ENCODE measurements at regions not wholly inside any gene's neighbourhood (a gene's known extent, or its start where the extent isn't known, plus 50 kb on each side); places are given as distances from the start of the nearest gene placed in this dataset.

DNA sequence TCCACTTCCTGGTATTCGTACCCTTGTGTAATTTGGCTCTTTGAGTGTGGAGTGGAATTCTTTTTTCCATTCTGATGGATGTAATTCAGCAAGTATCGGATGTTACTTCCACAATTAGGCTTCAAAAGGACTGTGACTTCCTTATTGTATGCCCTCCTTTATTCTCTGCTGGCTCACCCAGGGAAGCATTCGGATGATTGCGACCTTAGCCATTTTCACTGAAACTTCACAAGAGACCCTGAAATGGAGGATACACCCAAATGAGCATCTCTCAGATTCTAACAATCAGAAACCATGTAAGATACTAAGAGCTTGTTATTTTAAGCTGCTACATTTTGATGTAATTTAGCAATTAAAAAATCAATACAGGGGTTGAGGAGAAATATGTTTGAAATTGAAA is 493.1 kb downstream of the DNAJB9 start:
- no peak for FAIRE-seq
- TF ChIP-seq, protein P1, sequence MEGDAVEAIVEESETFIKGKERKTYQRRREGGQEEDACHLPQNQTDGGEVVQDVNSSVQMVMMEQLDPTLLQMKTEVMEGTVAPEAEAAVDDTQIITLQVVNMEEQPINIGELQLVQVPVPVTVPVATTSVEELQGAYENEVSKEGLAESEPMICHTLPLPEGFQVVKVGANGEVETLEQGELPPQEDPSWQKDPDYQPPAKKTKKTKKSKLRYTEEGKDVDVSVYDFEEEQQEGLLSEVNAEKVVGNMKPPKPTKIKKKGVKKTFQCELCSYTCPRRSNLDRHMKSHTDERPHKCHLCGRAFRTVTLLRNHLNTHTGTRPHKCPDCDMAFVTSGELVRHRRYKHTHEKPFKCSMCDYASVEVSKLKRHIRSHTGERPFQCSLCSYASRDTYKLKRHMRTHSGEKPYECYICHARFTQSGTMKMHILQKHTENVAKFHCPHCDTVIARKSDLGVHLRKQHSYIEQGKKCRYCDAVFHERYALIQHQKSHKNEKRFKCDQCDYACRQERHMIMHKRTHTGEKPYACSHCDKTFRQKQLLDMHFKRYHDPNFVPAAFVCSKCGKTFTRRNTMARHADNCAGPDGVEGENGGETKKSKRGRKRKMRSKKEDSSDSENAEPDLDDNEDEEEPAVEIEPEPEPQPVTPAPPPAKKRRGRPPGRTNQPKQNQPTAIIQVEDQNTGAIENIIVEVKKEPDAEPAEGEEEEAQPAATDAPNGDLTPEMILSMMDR (IDR thresholded peaks at IDR 0.05; ENCODE audit: insufficient read depth, missing control alignments): no peak
- no peak for DNase-seq (ENCODE audit: insufficient read length, low spot score)

DNA sequence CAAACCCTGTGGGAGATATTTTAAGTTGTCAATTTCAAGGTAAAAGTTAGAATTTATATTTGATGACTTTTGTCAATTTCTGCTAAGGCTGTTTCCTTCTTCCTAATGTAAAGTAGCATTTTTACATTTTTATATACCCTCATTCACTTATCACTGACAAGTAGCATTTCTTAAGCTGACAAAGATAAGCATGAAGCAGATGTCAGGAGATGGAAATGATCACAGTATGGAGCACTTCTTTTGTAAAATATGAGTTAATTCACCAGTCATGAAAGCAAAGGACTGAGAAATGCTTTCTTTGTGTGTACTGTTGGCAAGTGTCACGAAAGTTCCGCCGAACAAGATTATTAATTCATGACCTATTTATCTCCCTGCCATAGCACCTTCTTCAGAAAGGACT is 503.9 kb downstream of the DNAJB9 start:
- FAIRE-seq: no peak
- no peak for DNase-seq (ENCODE audit: insufficient read length, low spot score)
- TF ChIP-seq, protein P1 (IDR thresholded peaks at IDR 0.05; ENCODE audit: insufficient read depth, missing control alignments): no peak

DNA sequence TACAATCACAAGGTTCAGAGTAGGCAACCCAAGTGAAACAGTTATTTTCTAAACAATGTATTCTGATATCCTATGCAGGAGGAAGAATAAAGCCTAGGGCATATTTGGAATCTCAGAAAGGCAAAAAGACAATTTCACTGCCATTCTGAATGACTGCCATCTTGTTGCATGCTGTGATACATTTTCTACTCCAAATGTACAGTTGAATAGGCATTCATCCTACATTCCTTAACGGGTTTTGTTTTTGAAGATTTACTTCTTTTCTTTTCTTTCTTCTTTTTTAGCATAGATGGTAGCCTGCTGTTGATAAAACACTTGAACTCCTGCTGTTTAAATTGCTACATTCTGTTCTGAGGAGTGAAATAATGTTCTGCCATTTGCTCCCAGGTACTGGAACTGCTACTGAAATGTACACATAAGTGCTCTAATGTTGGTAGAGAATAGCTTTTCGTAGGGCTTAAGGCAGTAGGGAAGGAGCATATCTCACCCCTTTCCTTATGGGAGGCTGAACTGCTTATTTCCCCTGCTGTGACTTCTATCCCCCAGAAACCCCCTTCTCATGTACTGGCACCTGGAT is 506.8 kb downstream of the DNAJB9 start:
- DNase-seq (ENCODE audit: insufficient read length, low spot score): no peak
- TF ChIP-seq, protein P1 (IDR thresholded peaks at IDR 0.05; ENCODE audit: insufficient read depth, missing control alignments): no peak
- no peak for FAIRE-seq

DNA sequence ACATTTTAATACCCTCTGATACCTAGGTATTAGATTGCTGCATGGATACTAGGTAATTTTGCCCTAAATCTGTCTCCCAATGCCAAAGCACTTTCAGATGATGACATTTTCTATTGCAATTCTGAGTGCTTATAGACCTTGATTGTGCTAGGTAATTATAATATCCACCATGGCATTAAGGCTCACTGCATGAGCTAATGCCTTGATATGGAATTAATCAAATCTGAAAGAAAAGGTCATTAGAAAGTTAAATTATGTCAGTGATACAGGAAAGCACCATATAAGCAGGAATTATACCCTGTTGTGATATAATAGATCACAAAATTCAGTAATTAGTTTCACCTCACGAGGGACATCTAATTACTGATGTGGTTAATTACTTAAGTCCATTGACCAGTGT is 521.4 kb downstream of the DNAJB9 start:
- FAIRE-seq (no peak), DNase-seq (ENCODE audit: insufficient read length, low spot score) (no peak)
- TF ChIP-seq, protein P1 (IDR thresholded peaks at IDR 0.05; ENCODE audit: insufficient read depth, missing control alignments): no peak

DNA sequence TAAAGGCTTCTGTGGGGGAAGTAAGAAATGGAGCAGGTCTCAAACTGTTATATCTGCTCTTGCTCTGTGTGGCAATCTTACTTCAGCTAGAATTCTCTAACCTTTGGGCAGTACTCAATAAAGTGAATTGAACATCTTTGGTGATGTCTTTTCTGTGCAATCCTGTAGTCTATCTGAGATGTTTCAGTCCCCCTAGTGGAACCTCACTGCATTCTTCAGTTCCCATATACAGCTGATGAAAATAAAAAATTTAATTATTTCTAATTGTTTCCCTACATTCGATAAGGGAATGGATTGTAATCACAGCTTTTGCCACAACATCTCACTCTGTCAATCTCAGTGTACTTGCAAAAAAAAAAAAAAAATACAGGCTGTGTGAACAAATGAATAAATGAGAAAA is 522.6 kb downstream of the DNAJB9 start:
- TF ChIP-seq, protein P1 (IDR thresholded peaks at IDR 0.05; ENCODE audit: insufficient read depth, missing control alignments): no peak
- FAIRE-seq: no peak
- no peak for DNase-seq (ENCODE audit: insufficient read length, low spot score)

DNA sequence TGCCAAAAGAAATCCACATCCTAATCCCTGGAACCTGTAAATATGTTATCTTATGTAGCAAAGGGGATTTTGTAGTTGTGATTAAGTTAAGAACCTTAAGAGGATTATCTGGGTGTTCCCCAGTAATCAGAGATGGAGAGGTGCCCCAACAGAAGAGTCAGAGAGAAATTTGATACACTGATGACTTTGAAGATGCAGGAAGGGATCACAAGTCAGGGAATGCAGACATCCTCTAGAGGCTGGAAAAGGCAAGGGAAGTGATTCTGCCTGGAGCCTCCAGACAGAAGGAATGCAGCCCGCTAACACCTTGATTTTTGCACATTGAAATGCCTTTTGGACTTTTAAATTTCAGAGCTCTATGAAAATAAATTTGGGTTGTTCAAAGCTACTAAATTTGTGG is 531.7 kb downstream of the DNAJB9 start:
- peak; percentile 77 for FAIRE-seq
- TF ChIP-seq, protein P1 (IDR thresholded peaks at IDR 0.05; ENCODE audit: insufficient read depth, missing control alignments): no peak
- DNase-seq (ENCODE audit: insufficient read length, low spot score): peak; percentile 4

DNA sequence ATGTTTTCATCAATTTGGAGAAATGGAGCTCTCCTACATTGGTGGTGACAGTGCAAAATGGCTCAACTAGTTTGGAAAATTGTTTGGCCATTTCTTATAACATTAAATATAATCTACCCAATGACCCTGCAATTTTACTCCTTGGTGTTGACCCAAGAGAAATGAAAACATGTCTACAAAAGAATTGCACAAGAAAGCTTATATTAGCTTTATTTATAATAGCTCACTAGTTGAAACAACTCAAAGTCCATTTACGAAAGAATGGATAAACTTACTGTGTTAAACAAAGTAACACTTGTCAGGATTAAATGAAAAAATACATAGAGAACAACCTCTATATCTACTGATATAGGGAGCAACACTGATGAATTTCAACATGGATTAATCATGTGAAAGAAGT is 539.9 kb downstream of the DNAJB9 start:
- TF ChIP-seq, protein P1 (IDR thresholded peaks at IDR 0.05; ENCODE audit: insufficient read depth, missing control alignments): no peak

More for the DNA sequence above, 539.9 kb downstream of the DNAJB9 start:
- DNase-seq (ENCODE audit: insufficient read length, low spot score): no peak
- FAIRE-seq: no peak
